ENCODE measurements at regions not wholly inside any gene's neighbourhood (a gene's known extent, or its start where the extent isn't known, plus 50 kb on each side); places are given as distances from the start of the nearest gene placed in this dataset.

DNA sequence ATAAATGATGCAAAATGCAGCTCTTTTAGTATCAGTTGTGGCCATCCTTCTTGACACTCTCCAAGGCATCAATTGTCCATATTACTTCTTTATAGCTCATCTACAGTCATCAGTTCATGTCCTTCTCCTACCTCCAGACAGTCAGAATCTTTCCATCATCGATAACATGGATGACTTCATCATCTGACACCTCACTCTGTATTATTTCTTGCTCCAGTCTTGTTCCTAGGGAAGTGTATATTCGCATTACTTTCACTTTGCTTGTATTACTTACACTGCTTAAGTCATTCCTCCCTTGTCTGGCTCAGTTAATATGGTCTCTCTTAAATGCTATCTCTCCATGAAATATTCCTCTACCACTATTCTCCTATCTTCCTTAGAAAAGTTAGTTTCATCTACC, 999.1 kb upstream of the SLC10A2 start:
- Histone ChIP-seq H3K4me1 (no peaks in the 10 kb centered on the region), H3K36me3 (no peaks in the 10 kb centered on the region), H3K27ac (replicated peaks in 1 of 4) (no peak overlapping the region), H3K9me3 (no peaks in the 10 kb centered on the region), H3K4me3 (no peak overlapping the region), H3K27me3 (no peaks in the 10 kb centered on the region)
- intact Hi-C loops (cut with DNase I) = no loop called here
- TF ChIP-seq, protein P1, sequence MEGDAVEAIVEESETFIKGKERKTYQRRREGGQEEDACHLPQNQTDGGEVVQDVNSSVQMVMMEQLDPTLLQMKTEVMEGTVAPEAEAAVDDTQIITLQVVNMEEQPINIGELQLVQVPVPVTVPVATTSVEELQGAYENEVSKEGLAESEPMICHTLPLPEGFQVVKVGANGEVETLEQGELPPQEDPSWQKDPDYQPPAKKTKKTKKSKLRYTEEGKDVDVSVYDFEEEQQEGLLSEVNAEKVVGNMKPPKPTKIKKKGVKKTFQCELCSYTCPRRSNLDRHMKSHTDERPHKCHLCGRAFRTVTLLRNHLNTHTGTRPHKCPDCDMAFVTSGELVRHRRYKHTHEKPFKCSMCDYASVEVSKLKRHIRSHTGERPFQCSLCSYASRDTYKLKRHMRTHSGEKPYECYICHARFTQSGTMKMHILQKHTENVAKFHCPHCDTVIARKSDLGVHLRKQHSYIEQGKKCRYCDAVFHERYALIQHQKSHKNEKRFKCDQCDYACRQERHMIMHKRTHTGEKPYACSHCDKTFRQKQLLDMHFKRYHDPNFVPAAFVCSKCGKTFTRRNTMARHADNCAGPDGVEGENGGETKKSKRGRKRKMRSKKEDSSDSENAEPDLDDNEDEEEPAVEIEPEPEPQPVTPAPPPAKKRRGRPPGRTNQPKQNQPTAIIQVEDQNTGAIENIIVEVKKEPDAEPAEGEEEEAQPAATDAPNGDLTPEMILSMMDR (IDR thresholded peaks at IDR 0.05) = no peak
- no peak for TF ChIP-seq POLR2A (IDR thresholded peaks at IDR 0.05; ENCODE audit: low read depth)
- TF ChIP-seq POLR2AphosphoS5 (IDR thresholded peaks at IDR 0.05) = no peak
- TF ChIP-seq EP300 (IDR thresholded peaks at IDR 0.05) = no peak
- no peak for DNase-seq (ENCODE audit: extremely low spot score)
- 81% methylated on average over 2 of the region's 2 CpGs for WGBS

DNA sequence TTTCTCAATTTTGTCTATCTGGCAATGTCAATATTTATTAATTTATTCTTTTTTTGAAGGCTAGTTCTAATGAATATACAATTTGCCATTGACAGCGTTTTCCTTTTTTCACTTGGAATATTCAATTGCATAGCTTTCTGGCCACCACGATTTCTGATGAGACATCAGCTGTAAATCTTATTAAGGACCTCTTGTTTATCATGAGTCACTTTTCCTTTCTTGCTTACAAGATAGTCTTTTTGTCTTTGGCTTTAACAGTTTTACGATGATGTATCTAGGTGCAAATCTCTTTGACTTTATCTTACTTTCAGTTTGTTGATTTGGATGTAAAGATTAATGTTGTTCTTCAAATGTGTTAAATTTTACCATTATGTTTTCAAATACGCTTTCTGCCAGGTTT, 991.6 kb upstream of the SLC10A2 start:
- no peak for TF ChIP-seq POLR2AphosphoS5 (IDR thresholded peaks at IDR 0.05)
- TF ChIP-seq POLR2A (IDR thresholded peaks at IDR 0.05; ENCODE audit: low read depth) = no peak
- TF ChIP-seq, protein P1 (IDR thresholded peaks at IDR 0.05) = no peak
- TF ChIP-seq EP300 (IDR thresholded peaks at IDR 0.05) = no peak

DNA sequence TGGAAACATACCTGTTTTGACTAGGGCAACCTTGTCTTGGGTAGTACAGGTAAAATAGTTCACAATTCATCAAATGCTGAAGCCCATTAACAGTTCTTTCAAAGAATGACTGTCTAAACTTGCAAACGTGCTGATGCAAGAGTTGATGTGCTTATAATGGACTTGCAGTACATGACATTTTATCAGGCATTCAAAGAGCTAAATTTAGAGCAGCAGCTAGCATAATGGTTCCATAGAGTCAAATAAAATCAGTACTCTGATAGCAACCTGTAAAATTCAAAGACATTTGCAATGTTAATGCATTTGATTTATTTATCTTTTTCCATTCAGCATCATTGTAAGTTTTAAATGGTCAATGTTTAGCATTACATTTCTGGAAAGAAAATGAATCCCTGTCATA, 979.7 kb upstream of the SLC10A2 start:
- Histone ChIP-seq H3K27ac (replicated peaks in 1 of 4) (no peak overlapping the region), H3K27me3 (no peaks in the 10 kb centered on the region), H3K4me1 (no peaks in the 10 kb centered on the region), H3K36me3 (no peaks in the 10 kb centered on the region), H3K4me3 (no peak overlapping the region), H3K9me3 (no peaks in the 10 kb centered on the region)
- intact Hi-C loops (cut with DNase I) = no loop called here
- WGBS = 33% methylated on average over 1 of the region's 1 CpG
- no peak for DNase-seq (ENCODE audit: extremely low spot score)
- no peak for TF ChIP-seq EP300 (IDR thresholded peaks at IDR 0.05)
- no peak for TF ChIP-seq POLR2AphosphoS5 (IDR thresholded peaks at IDR 0.05)
- TF ChIP-seq, protein P1 (IDR thresholded peaks at IDR 0.05) = no peak
- no peak for TF ChIP-seq POLR2A (IDR thresholded peaks at IDR 0.05; ENCODE audit: low read depth)

More for the DNA sequence above, 991.6 kb upstream of the SLC10A2 start:
- Histone ChIP-seq H3K36me3 (no peaks in the 10 kb centered on the region), H3K27me3 (no peaks in the 10 kb centered on the region), H3K27ac (replicated peaks in 1 of 4) (no peak overlapping the region), H3K4me3 (no peak overlapping the region), H3K4me1 (no peaks in the 10 kb centered on the region), H3K9me3 (no peaks in the 10 kb centered on the region)
- intact Hi-C loops (cut with DNase I) = no loop called here
- WGBS = 85% methylated on average over 4 of the region's 4 CpGs
- DNase-seq (ENCODE audit: extremely low spot score) = no peak

DNA sequence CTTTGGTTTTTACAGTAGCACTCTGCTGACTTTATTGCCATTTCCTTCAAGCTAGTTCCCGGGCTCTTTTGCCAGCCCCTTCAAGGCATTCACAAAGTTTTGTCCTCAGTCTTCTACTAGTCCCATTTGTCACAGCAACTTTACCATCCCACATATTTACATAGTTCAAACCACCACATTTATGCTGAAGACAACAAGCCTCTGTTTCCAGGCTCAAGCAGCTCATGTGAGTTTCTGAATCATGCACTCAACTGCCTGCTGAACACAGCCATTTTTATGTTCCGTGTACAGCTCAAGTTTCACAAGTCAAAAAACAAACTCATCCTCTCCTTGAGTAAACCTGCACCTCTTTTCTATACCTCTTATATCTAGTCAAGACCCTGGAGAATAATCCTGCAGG, 977.0 kb upstream of the SLC10A2 start:
- intact Hi-C loops (cut with DNase I) = no loop called here
- Histone ChIP-seq H3K27ac (replicated peaks in 1 of 4) (no peak overlapping the region), H3K9me3 (no peaks in the 10 kb centered on the region), H3K36me3 (no peaks in the 10 kb centered on the region), H3K4me3 (no peak overlapping the region), H3K4me1 (no peaks in the 10 kb centered on the region), H3K27me3 (no peaks in the 10 kb centered on the region)
- TF ChIP-seq, protein P1 (IDR thresholded peaks at IDR 0.05) = no peak
- no peak for TF ChIP-seq EP300 (IDR thresholded peaks at IDR 0.05)
- no peak for TF ChIP-seq POLR2A (IDR thresholded peaks at IDR 0.05; ENCODE audit: low read depth)
- no peak for TF ChIP-seq POLR2AphosphoS5 (IDR thresholded peaks at IDR 0.05)
- 69% methylated on average over 2 of the region's 2 CpGs for WGBS
- DNase-seq (ENCODE audit: extremely low spot score) = no peak

DNA sequence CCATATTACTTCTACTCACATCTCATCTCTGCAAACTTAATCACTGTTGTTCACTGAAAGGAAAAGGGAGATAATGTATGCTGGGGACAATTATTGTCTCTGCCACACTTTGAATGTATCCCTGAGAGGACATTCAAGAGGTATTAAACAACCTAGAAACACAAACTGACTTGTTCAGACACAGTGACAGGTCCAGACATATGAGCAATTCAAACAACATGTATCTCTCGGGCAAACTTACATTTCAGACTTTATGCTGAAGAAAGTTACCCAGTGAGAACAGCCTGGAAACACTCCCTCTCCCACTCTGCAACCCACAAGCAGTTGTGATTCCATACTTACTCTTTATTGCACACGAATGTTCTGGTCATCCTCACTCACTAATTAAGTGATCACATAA, 968.7 kb upstream of the SLC10A2 start:
- no peaks in the 10 kb centered on the region for H3K4me1 ChIP-seq
- no peak for DNase-seq (ENCODE audit: extremely low spot score)
- H3K27me3 ChIP-seq = no peaks in the 10 kb centered on the region
- TF ChIP-seq, protein P1 (IDR thresholded peaks at IDR 0.05) = no peak
- no peak for TF ChIP-seq POLR2A (IDR thresholded peaks at IDR 0.05; ENCODE audit: low read depth)
- TF ChIP-seq POLR2AphosphoS5 (IDR thresholded peaks at IDR 0.05) = no peak
- TF ChIP-seq EP300 (IDR thresholded peaks at IDR 0.05) = no peak
- 77% methylated on average over 2 of the region's 2 CpGs for WGBS
- H3K9me3 ChIP-seq = no peaks in the 10 kb centered on the region
- no peaks in the 10 kb centered on the region for H3K36me3 ChIP-seq
- H3K4me3 ChIP-seq = no peak overlapping the region
- H3K27ac ChIP-seq (replicated peaks in 1 of 4) = no peak overlapping the region
- intact Hi-C loops (cut with DNase I) = no loop called here

Measured in esophagus muscularis mucosa (tissue), 4 donors.